HFF-Myc (cell line): ENCODE measurements at regions not wholly inside any gene's neighbourhood (a gene's known extent, or its start where the extent isn't known, plus 50 kb on each side); places are given as distances from the start of the nearest gene placed in this dataset.
A peak's percentile ranks its signal among the peaks of the same experiment; 100 is the strongest.

Experiments
- DNase-seq: peaks from one replicate; pipeline ENCODE4 v3.0.0-alpha.2; 2011; ENCODE audit warnings: low read depth; ENCODE audit errors: extremely low read depth
- H3K4me3 ChIP-seq: replicated peaks from 2 replicates; pipeline ENCODE4 v1.5.1; 2011; ENCODE audit warnings: low read depth, mild to moderate bottlenecking, control low read depth, low read length
- CTCF ChIP-seq: IDR thresholded peaks from 2 replicates; pipeline ENCODE4 v1.5.1; 2012; ENCODE audit warnings: mild to moderate bottlenecking, low read depth, low read length, control low read depth; ENCODE audit errors: missing control alignments

GRCh38 chr1:29643838-29644440, 407.6 kb downstream of the PTPRU start:
- no peak overlapping the region for H3K4me3 ChIP-seq
- TF ChIP-seq CTCF: no peak
- DNase-seq: no peak

GRCh38 chr1:29643281-29643680, 407.0 kb downstream of the PTPRU start:
- DNase-seq: no peak
- no peak for TF ChIP-seq CTCF
- no peak overlapping the region for H3K4me3 ChIP-seq

- no peak for DNase-seq
- no peak for TF ChIP-seq CTCF
- H3K4me3 ChIP-seq: no peak overlapping the region
Measured at GRCh38 chr1:29642519-29642918, 406.2 kb downstream of the PTPRU start.

GRCh38 chr1:29641921-29642320, 405.6 kb downstream of the PTPRU start:
- TF ChIP-seq CTCF: no peak
- no peak overlapping the region for H3K4me3 ChIP-seq
- DNase-seq: no peak

GRCh38 chr1:29640428-29640785, 404.1 kb downstream of the PTPRU start:
- no peak for TF ChIP-seq CTCF
- DNase-seq: no peak
- no peak overlapping the region for H3K4me3 ChIP-seq

- peak; percentile 10 for DNase-seq
- H3K4me3 ChIP-seq: no peak overlapping the region
- TF ChIP-seq CTCF: no peak
Measured at GRCh38 chr1:29639741-29640427, 403.6 kb downstream of the PTPRU start.

- DNase-seq: no peak
- no peak overlapping the region for H3K4me3 ChIP-seq
- TF ChIP-seq CTCF: no peak
Measured at GRCh38 chr1:29639156-29639736, 402.9 kb downstream of the PTPRU start.
